ENCODE measurements at regions not wholly inside any gene's neighbourhood (a gene's known extent, or its start where the extent isn't known, plus 50 kb on each side); places are given as distances from the start of the nearest gene placed in this dataset.
"Not testable (repeated sequence)": the region's sequence is repeated elsewhere in the genome, so short reads cannot be mapped to it uniquely, and the experiment has no call there.

GRCh38 chr2:34519659-34520058 is 920.6 kb upstream of the FAM98A start:
- DNase-seq (ENCODE audit: low read depth): no peak
- no peak for TF ChIP-seq CTCF (IDR thresholded peaks at IDR 0.05; ENCODE audit: control insufficient read depth, insufficient read depth, low read depth, low read length, missing control alignments)

GRCh38 chr2:34498561-34498960 is 899.5 kb upstream of the FAM98A start:
- no peak overlapping the region for H3K4me3 ChIP-seq (ENCODE audit: control insufficient read depth, low read depth, low read length)
- TF ChIP-seq CTCF (IDR thresholded peaks at IDR 0.05; ENCODE audit: control insufficient read depth, insufficient read depth, low read depth, low read length, missing control alignments): no peak
- no peak for DNase-seq (ENCODE audit: low read depth)

More at GRCh38 chr2:34519659-34520058, 920.6 kb upstream of the FAM98A start:
- H3K4me3 ChIP-seq (ENCODE audit: control insufficient read depth, low read depth, low read length): no peak overlapping the region

- DNase-seq (ENCODE audit: low read depth); H3K4me3 ChIP-seq (ENCODE audit: control insufficient read depth, low read depth, low read length): not testable (repeated sequence)
Observed at GRCh38 chr2:34494192-34494591, 895.1 kb upstream of the FAM98A start.

- no peak for DNase-seq (ENCODE audit: low read depth)
Observed at GRCh38 chr2:34492561-34493455, 893.7 kb upstream of the FAM98A start.

GRCh38 chr2:34486965-34487364 is 887.9 kb upstream of the FAM98A start:
- TF ChIP-seq CTCF (IDR thresholded peaks at IDR 0.05; ENCODE audit: control insufficient read depth, insufficient read depth, low read depth, low read length, missing control alignments): no peak
- no peak overlapping the region for H3K4me3 ChIP-seq (ENCODE audit: control insufficient read depth, low read depth, low read length)
- no peak for DNase-seq (ENCODE audit: low read depth)

More at GRCh38 chr2:34492561-34493455, 893.7 kb upstream of the FAM98A start:
- no peak overlapping the region for H3K4me3 ChIP-seq (ENCODE audit: control insufficient read depth, low read depth, low read length)
- no peak for TF ChIP-seq CTCF (IDR thresholded peaks at IDR 0.05; ENCODE audit: control insufficient read depth, insufficient read depth, low read depth, low read length, missing control alignments)

- TF ChIP-seq CTCF (IDR thresholded peaks at IDR 0.05; ENCODE audit: control insufficient read depth, insufficient read depth, low read depth, low read length, missing control alignments): no peak
- DNase-seq (ENCODE audit: low read depth): no peak
- no peak overlapping the region for H3K4me3 ChIP-seq (ENCODE audit: control insufficient read depth, low read depth, low read length)
Observed at GRCh38 chr2:34481542-34481941, 882.4 kb upstream of the FAM98A start.

- no peak for TF ChIP-seq CTCF (IDR thresholded peaks at IDR 0.05; ENCODE audit: control insufficient read depth, insufficient read depth, low read depth, low read length, missing control alignments)
- DNase-seq (ENCODE audit: low read depth): no peak
- no peak overlapping the region for H3K4me3 ChIP-seq (ENCODE audit: control insufficient read depth, low read depth, low read length)
Observed at GRCh38 chr2:34480366-34480765, 881.3 kb upstream of the FAM98A start.
